Mesendoderm (in vitro differentiated cells): ENCODE measurements at regions not wholly inside any gene's neighbourhood (a gene's known extent, or its start where the extent isn't known, plus 50 kb on each side); places are given as distances from the start of the nearest gene placed in this dataset.

ENCODE experiments used
- DNase-seq: peaks from one replicate; pipeline ENCODE4 v3.0.0; 2013
- H2AK5ac ChIP-seq: 2 replicates; pipeline ENCODE4 v1.6.1; 2013; ENCODE audit warnings: low read length, inconsistent platforms
- H2BK120ac ChIP-seq: 2 replicates; pipeline ENCODE4 v1.6.1; 2013; ENCODE audit warnings: low read depth, mild to moderate bottlenecking, low read length, moderate library complexity, mixed read lengths
- H2BK15ac ChIP-seq: replicated peaks from 2 replicates; pipeline ENCODE4 v1.6.1; 2013; ENCODE audit warnings: low read depth, mild to moderate bottlenecking, moderate library complexity
- H2BK5ac ChIP-seq: 2 replicates; pipeline ENCODE4 v1.6.1; 2013; ENCODE audit warnings: low read length, inconsistent platforms
- H3K18ac ChIP-seq: 2 replicates; pipeline ENCODE4 v1.6.1; 2013; ENCODE audit warnings: mild to moderate bottlenecking, low read length, mixed read lengths
- H3K23ac ChIP-seq: one replicate; pipeline ENCODE4 v1.6.1; 2013; ENCODE audit warnings: low read length
- H3K27ac ChIP-seq: 2 replicates; pipeline ENCODE4 v1.5.1; 2013; ENCODE audit warnings: low read depth, mild to moderate bottlenecking, inconsistent platforms, low read length, moderate library complexity
- H3K27me3 ChIP-seq: 2 replicates; pipeline ENCODE4 v1.6.1; 2013; ENCODE audit warnings: low read length, control low read depth, mild to moderate bottlenecking, inconsistent platforms; ENCODE audit not compliant: insufficient read depth, poor library complexity
- H3K36me3 ChIP-seq: 2 replicates; pipeline ENCODE4 v1.6.1; 2013; ENCODE audit warnings: low read length, inconsistent platforms; ENCODE audit not compliant: control insufficient read depth, insufficient read depth
- H3K4ac ChIP-seq: one replicate; pipeline ENCODE4 v1.6.1; 2013; ENCODE audit warnings: low read depth, mild to moderate bottlenecking, low read length, moderate library complexity
- H3K4me1 ChIP-seq: 2 replicates; pipeline ENCODE4 v1.6.1; 2013; ENCODE audit warnings: low read depth, low read length, inconsistent platforms; ENCODE audit not compliant: control insufficient read depth
- H3K4me2 ChIP-seq: 2 replicates; pipeline ENCODE4 v1.6.1; 2013; ENCODE audit warnings: low read length
- H3K4me3 ChIP-seq: 2 replicates; pipeline ENCODE4 v1.5.1; 2013; ENCODE audit warnings: mild to moderate bottlenecking, low read length
- H3K56ac ChIP-seq: one replicate; pipeline ENCODE4 v1.6.1; 2013; ENCODE audit warnings: low read length
- H3K79me1 ChIP-seq: 2 replicates; pipeline ENCODE4 v1.6.1; 2013; ENCODE audit warnings: low read length, inconsistent platforms
- H3K79me2 ChIP-seq: 2 replicates; pipeline ENCODE4 v1.6.1; 2013; ENCODE audit warnings: mild to moderate bottlenecking, low read length; ENCODE audit not compliant: control insufficient read depth, insufficient read depth
- H3K9ac ChIP-seq: 2 replicates; pipeline ENCODE4 v1.6.1; 2013; ENCODE audit warnings: low read length, inconsistent platforms
- H4K5ac ChIP-seq: one replicate; pipeline ENCODE4 v1.6.1; 2013; ENCODE audit warnings: low read length
- H4K8ac ChIP-seq: one replicate; pipeline ENCODE4 v1.6.1; 2013; ENCODE audit warnings: low read depth, mild to moderate bottlenecking, control low read depth, low read length, moderate library complexity
- WGBS: extraction: QIAGEN DNeasy Blood & Tissue Kit; methylation state at CpG from one replicate; pipeline ENCODE4 v1.1.7; 2013; ENCODE audit warnings: low lambda C conversion rate, missing lambda C conversion rate; ENCODE audit not compliant: insufficient coverage; ENCODE audit errors: extremely low coverage; 5-methylcytosine and 5-hydroxymethylcytosine counted together

- Histone ChIP-seq H3K79me2 (no peaks in the 10 kb centered on the region), H2BK5ac (no peak overlapping the region), H3K79me1 (no peaks in the 10 kb centered on the region), H3K18ac (no peak overlapping the region), H3K4me2 (no peak overlapping the region), H3K9ac (no peak overlapping the region), H4K5ac (no peak overlapping the region), H3K56ac (peak overlapping the region; percentile 65), H4K8ac (no peak overlapping the region), H2BK120ac (no peak overlapping the region), H3K27me3 (no peaks in the 10 kb centered on the region), H3K4me1 (peaks cover 6% of the 10 kb centered on the region), H3K27ac (no peak overlapping the region), H3K4ac (no peak overlapping the region), H2AK5ac (peak overlapping the region; percentile 3), H3K4me3 (no peak overlapping the region), H2BK15ac (no peak overlapping the region), H3K36me3 (no peaks in the 10 kb centered on the region), H3K23ac (no peak overlapping the region)
- peak; percentile 31 for DNase-seq
- no CpG with 5 or more reads among the region's 18 CpGs for WGBS
These were observed 265.4 kb upstream of the HES1 start for GRCh38 chr3:193870376-193871219.

- Histone ChIP-seq H2BK120ac (no peak overlapping the region), H3K79me1 (no peaks in the 10 kb centered on the region), H3K36me3 (no peaks in the 10 kb centered on the region), H2BK5ac (no peak overlapping the region), H3K18ac (no peak overlapping the region), H3K4me3 (no peak overlapping the region), H3K4ac (no peak overlapping the region), H3K27me3 (no peaks in the 10 kb centered on the region), H3K4me2 (no peak overlapping the region), H2AK5ac (peak overlapping the region; percentile 29), H3K79me2 (no peaks in the 10 kb centered on the region), H3K4me1 (peaks cover 6% of the 10 kb centered on the region), H3K9ac (no peak overlapping the region), H4K8ac (no peak overlapping the region), H3K27ac (no peak overlapping the region), H3K56ac (peak overlapping the region; percentile 65), H2BK15ac (no peak overlapping the region), H3K23ac (no peak overlapping the region), H4K5ac (no peak overlapping the region)
- DNase-seq, result no peak
- no CpG with 5 or more reads among the region's 3 CpGs for WGBS
These were observed 264.8 kb upstream of the HES1 start for GRCh38 chr3:193871220-193871485.

- Histone ChIP-seq H3K18ac (no peak overlapping the region), H3K4me2 (no peak overlapping the region), H3K4me1 (peaks cover 6% of the 10 kb centered on the region), H3K4ac (no peak overlapping the region), H3K36me3 (no peaks in the 10 kb centered on the region), H3K79me1 (no peaks in the 10 kb centered on the region), H3K23ac (no peak overlapping the region), H3K27me3 (no peaks in the 10 kb centered on the region), H2AK5ac (no peak overlapping the region), H3K4me3 (no peak overlapping the region), H2BK120ac (no peak overlapping the region), H3K27ac (no peak overlapping the region), H4K8ac (no peak overlapping the region), H2BK5ac (no peak overlapping the region), H3K56ac (no peak overlapping the region), H4K5ac (no peak overlapping the region), H3K79me2 (no peaks in the 10 kb centered on the region), H3K9ac (no peak overlapping the region), H2BK15ac (no peak overlapping the region)
- DNase-seq, result peak; percentile 60
- no CpG with 5 or more reads among the region's 2 CpGs for WGBS
These were observed 263.6 kb upstream of the HES1 start for GRCh38 chr3:193872265-193872753.

- H2BK15ac ChIP-seq, result no peak overlapping the region
- WGBS, result no CpG with 5 or more reads among the region's 8 CpGs
These were observed 262.3 kb upstream of the HES1 start for GRCh38 chr3:193873426-193874201.

GRCh38 chr3:193874512-193874911, 261.4 kb upstream of the HES1 start:
- Histone ChIP-seq H3K4me1 (peaks cover 11% of the 10 kb centered on the region), H3K18ac (no peak overlapping the region), H3K4me3 (no peak overlapping the region), H3K4ac (no peak overlapping the region), H3K36me3 (no peaks in the 10 kb centered on the region), H4K5ac (no peak overlapping the region), H3K56ac (no peak overlapping the region), H3K79me2 (no peaks in the 10 kb centered on the region), H3K27ac (no peak overlapping the region), H3K27me3 (no peaks in the 10 kb centered on the region), H2BK15ac (no peak overlapping the region), H2BK120ac (no peak overlapping the region), H4K8ac (no peak overlapping the region), H2AK5ac (no peak overlapping the region), H3K4me2 (no peak overlapping the region), H2BK5ac (no peak overlapping the region), H3K9ac (no peak overlapping the region), H3K79me1 (no peaks in the 10 kb centered on the region), H3K23ac (no peak overlapping the region)
- WGBS, result no CpG with 5 or more reads among the region's 7 CpGs
- DNase-seq, result no peak

More at GRCh38 chr3:193873426-193874201, 262.3 kb upstream of the HES1 start:
- Histone ChIP-seq H3K56ac (no peak overlapping the region), H3K23ac (no peak overlapping the region), H4K8ac (no peak overlapping the region), H3K4me2 (no peak overlapping the region), H3K27me3 (no peaks in the 10 kb centered on the region), H2AK5ac (no peak overlapping the region), H3K4ac (peak overlapping the region; percentile 64), H3K36me3 (no peaks in the 10 kb centered on the region), H3K27ac (no peak overlapping the region), H3K9ac (no peak overlapping the region), H2BK5ac (no peak overlapping the region), H3K18ac (no peak overlapping the region), H3K79me1 (no peaks in the 10 kb centered on the region), H2BK120ac (no peak overlapping the region), H3K79me2 (no peaks in the 10 kb centered on the region), H3K4me3 (no peak overlapping the region), H4K5ac (no peak overlapping the region), H3K4me1 (peaks cover 6% of the 10 kb centered on the region)
- DNase-seq, result no peak
